HFFc6 (cell line): ENCODE measurements at regions not wholly inside any gene's neighbourhood (a gene's known extent, or its start where the extent isn't known, plus 50 kb on each side); places are given as distances from the start of the nearest gene placed in this dataset.

Experiments used
- DNase-seq: peaks from one replicate; pipeline ENCODE4 v3.0.0-alpha.2; 2018
- H3K27ac Mint-ChIP-seq: 2 replicates; pipeline ENCODE4 v1.8.0; 2020; ENCODE audit warnings: mild to moderate bottlenecking, mixed read lengths
- H3K27me3 Mint-ChIP-seq: 2 replicates; pipeline ENCODE4 v1.8.0; 2021; ENCODE audit warnings: mild to moderate bottlenecking, moderate library complexity, mixed read lengths; ENCODE audit not compliant: insufficient read depth
- H3K36me3 Mint-ChIP-seq: 2 replicates; pipeline ENCODE4 v1.8.0; 2021; ENCODE audit warnings: low read depth, mixed read lengths
- H3K4me1 Mint-ChIP-seq: 2 replicates; pipeline ENCODE4 v1.8.0; 2020; ENCODE audit warnings: low read depth, mixed read lengths
- H3K4me3 Mint-ChIP-seq: 2 replicates; pipeline ENCODE4 v1.8.0; 2020; ENCODE audit warnings: mild to moderate bottlenecking, moderate library complexity, mixed read lengths
- H3K9me3 Mint-ChIP-seq: 2 replicates; pipeline ENCODE4 v1.8.0; 2020; ENCODE audit warnings: mild to moderate bottlenecking, mixed read lengths
- TF ChIP-seq, protein P1 (sequence below): fragments of 200-600 bp; sonication (generic); IDR thresholded peaks from 2 replicates; pipeline ENCODE4 v1.5.0; 2021; ENCODE audit warnings: antibody characterized with exemption, mild to moderate bottlenecking

DNA sequence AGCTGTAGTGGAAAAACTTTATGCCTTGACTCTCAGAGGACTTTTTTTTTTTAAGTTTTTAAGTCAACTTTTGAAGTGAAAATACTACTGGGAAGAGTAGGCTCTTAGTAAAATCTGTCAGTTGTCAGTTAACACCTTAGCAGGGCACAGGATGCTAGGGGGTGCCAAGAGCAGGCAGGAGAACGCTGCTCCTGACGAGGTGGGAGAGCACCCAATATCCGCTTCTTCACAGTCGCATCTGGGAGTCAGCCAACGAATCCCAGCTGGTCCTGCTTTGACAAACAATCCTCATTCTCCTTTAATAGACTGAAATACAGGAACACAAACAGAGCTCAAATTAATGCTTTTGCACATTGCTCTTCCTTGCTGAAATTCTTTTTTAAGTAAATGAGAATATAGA lies 709.5 kb upstream of the ACVR2A start:
- Mint-ChIP-seq H3K4me1 (no peaks in the 10 kb centered on the region), H3K27ac (no peak overlapping the region), H3K9me3 (peaks cover 38% of the 10 kb centered on the region), H3K27me3 (peaks cover 3% of the 10 kb centered on the region; the same call in 1 of the 2 replicates), H3K4me3 (no peak overlapping the region), H3K36me3 (no peaks in the 10 kb centered on the region)
- TF ChIP-seq, protein P1, sequence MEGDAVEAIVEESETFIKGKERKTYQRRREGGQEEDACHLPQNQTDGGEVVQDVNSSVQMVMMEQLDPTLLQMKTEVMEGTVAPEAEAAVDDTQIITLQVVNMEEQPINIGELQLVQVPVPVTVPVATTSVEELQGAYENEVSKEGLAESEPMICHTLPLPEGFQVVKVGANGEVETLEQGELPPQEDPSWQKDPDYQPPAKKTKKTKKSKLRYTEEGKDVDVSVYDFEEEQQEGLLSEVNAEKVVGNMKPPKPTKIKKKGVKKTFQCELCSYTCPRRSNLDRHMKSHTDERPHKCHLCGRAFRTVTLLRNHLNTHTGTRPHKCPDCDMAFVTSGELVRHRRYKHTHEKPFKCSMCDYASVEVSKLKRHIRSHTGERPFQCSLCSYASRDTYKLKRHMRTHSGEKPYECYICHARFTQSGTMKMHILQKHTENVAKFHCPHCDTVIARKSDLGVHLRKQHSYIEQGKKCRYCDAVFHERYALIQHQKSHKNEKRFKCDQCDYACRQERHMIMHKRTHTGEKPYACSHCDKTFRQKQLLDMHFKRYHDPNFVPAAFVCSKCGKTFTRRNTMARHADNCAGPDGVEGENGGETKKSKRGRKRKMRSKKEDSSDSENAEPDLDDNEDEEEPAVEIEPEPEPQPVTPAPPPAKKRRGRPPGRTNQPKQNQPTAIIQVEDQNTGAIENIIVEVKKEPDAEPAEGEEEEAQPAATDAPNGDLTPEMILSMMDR, result no peak
- no peak for DNase-seq

DNA sequence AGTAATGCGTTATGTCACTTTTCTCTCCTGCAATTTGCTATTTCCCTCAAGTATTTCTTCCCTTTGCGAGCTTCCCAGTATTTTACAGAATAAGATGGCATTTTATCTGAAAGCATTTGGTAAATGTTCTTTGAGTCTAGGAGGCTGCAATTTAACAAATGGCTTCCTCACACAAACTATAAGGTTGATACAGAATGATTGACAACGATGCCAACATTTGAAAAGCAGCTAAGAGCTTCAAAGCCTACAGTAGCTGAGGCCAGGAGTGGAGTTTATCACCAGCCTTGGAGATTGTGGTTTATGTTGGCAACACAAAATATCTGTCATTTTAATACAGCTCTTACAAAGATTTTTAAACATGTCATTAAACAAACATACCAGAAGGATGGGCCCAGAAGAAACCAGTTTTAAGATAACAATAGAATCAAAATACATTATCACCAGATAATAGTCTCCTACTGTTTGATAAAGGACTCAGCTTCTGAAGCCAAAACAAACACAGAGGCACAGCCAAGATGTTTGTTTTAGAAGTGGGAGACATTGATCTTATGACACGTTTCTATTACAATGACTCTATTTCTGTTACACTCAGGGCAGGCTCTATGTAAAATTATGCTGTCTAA lies 711.4 kb upstream of the ACVR2A start:
- H3K4me3 Mint-ChIP-seq, result no peak overlapping the region
- no peaks in the 10 kb centered on the region for H3K36me3 Mint-ChIP-seq
- no peaks in the 10 kb centered on the region for H3K4me1 Mint-ChIP-seq
- no peak for DNase-seq
- peaks cover 31% of the 10 kb centered on the region for H3K9me3 Mint-ChIP-seq
- no peaks in the 10 kb centered on the region for H3K27me3 Mint-ChIP-seq
- TF ChIP-seq, protein P1, result no peak
- H3K27ac Mint-ChIP-seq, result no peak overlapping the region

DNA sequence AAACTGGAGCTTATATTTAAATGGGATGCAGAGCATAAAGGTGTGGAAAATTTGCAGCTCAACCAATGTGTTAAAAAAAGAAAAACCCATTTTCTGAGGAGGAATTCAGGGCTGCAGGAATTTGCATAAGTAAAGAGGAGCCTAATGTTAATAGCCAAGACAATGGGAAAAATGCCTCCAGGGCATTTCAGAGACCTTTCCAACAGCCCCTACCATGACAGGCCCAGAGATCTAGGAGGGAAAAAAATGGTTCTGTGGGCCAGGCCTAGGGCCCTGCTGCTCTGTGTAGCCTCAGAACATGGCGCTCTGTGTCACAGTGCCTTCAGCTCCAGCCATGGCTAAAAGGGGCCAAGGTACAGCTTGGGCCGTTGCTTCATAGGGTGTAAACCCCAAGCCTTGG lies 719.7 kb upstream of the ACVR2A start:
- Mint-ChIP-seq H3K27ac (no peak overlapping the region), H3K4me1 (no peaks in the 10 kb centered on the region), H3K27me3 (no peaks in the 10 kb centered on the region), H3K9me3 (peaks cover 55% of the 10 kb centered on the region), H3K36me3 (no peaks in the 10 kb centered on the region), H3K4me3 (no peak overlapping the region)
- TF ChIP-seq, protein P1, result no peak
- no peak for DNase-seq

DNA sequence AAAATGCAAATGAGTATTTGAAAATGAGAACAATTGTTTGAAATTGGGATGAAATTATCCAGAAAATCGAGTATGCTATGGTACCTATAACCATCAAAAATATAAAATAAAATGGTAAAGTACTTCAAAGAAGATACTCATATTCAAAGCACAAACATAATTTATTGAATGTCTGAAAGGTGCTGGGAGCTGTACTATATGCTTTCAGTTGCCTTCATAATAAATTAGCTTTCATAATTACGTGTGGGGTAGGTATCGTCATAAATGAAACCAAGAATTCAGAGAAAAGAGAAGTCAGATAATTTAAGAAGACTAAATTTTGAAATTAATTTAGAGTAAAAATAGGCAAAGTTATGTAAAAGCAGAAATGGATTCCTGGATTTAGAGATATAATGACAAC lies 721.9 kb upstream of the ACVR2A start:
- Mint-ChIP-seq H3K4me1 (no peaks in the 10 kb centered on the region), H3K9me3 (peaks cover 58% of the 10 kb centered on the region)
- TF ChIP-seq, protein P1, result no peak

DNA sequence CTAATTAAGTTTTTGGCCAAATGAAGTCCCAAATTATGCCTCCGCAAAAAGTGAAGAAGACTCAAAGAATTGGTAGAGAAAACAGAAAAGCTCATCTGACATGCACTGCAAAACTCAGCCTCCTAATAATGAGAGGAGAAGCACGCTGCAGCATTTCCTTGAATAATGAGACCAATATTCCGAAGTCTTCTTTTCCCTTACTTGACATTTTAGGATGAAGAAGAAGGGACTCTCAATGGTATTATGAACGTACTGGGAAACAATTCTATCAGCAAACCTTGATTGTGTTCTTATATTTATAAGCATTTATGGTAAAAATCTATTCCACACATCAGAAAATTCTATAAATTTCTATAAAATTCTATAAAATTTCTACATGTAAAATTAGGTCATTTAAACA lies 733.9 kb upstream of the ACVR2A start:
- Mint-ChIP-seq H3K27ac (no peak overlapping the region), H3K4me1 (no peaks in the 10 kb centered on the region), H3K36me3 (no peaks in the 10 kb centered on the region; the same call in 1 of the 2 replicates), H3K4me3 (no peak overlapping the region), H3K9me3 (peaks cover 32% of the 10 kb centered on the region), H3K27me3 (no peaks in the 10 kb centered on the region)
- TF ChIP-seq, protein P1, result no peak
- no peak for DNase-seq

More for the DNA sequence above, 721.9 kb upstream of the ACVR2A start:
- no peak overlapping the region for H3K4me3 Mint-ChIP-seq
- H3K36me3 Mint-ChIP-seq, result no peaks in the 10 kb centered on the region
- H3K27me3 Mint-ChIP-seq, result no peaks in the 10 kb centered on the region
- H3K27ac Mint-ChIP-seq, result no peak overlapping the region
- no peak for DNase-seq

DNA sequence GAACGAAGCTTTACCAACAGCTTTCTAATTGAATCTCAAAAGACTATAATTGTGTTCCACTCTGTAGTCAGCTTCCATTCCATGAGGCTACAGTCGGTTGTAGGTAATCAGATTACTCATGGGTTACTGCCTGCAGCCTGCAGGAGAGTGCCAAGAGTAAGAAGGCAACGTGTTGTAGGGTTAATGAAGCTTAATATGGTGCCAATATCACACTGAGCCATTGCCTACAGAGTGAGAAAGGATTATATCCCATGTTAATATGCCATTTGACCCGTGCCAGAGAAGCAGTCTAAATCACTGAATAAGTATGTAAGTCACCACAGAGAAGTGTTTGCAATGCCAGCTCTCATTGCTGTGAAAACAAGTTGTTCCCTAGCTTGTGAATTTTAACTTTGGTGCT lies 734.5 kb upstream of the ACVR2A start:
- H3K36me3 Mint-ChIP-seq, result no peaks in the 10 kb centered on the region; the same call in 1 of the 2 replicates
- H3K27me3 Mint-ChIP-seq, result no peaks in the 10 kb centered on the region
- H3K27ac Mint-ChIP-seq, result no peak overlapping the region
- H3K4me1 Mint-ChIP-seq, result no peaks in the 10 kb centered on the region
- H3K4me3 Mint-ChIP-seq, result no peak overlapping the region
- H3K9me3 Mint-ChIP-seq, result peaks cover 27% of the 10 kb centered on the region
- TF ChIP-seq, protein P1, result no peak
- DNase-seq, result no peak
